Hematopoietic multipotent progenitor cell treated with erythropoietin and hydrocortisone succinate and interleukin-3 and kit ligand, for 17 days (in vitro differentiated cells): ENCODE measurements at regions not wholly inside any gene's neighbourhood (a gene's known extent, or its start where the extent isn't known, plus 50 kb on each side); places are given as distances from the start of the nearest gene placed in this dataset.

Experiments used
- DNase-seq: peaks from one replicate; pipeline ENCODE4 v3.0.0-alpha.2; 2015; ENCODE audit warnings: low spot score

GRCh38 chr2:192247456-192247855, 52.7 kb upstream of the TMEFF2 start:
- DNase-seq, result no peak

GRCh38 chr2:192246297-192246696, 51.6 kb upstream of the TMEFF2 start:
- no peak for DNase-seq

- no peak for DNase-seq
Observed at GRCh38 chr2:192245329-192245728, 50.6 kb upstream of the TMEFF2 start.
